OCI-LY1 (cell line): ENCODE measurements at regions not wholly inside any gene's neighbourhood (a gene's known extent, or its start where the extent isn't known, plus 50 kb on each side); places are given as distances from the start of the nearest gene placed in this dataset.

ENCODE experiments used
- H2AFZ ChIP-seq: fragments of 200-600 bp; sonication (generic), shearing (Covaris generic); 2 replicates; pipeline ENCODE4 v1.6.0; 2014; ENCODE audit warnings: antibody characterized with exemption, mild to moderate bottlenecking, low read length
- H3F3A ChIP-seq: fragments of 200-600 bp; sonication (generic), shearing (Covaris generic); 2 replicates; pipeline ENCODE4 v1.6.0; 2014; ENCODE audit warnings: mild to moderate bottlenecking, antibody characterized with exemption, low read length, moderate library complexity; ENCODE audit not compliant: insufficient read depth
- H3K27ac ChIP-seq: fragments of 200-600 bp; sonication (generic); 2 replicates; pipeline ENCODE4 v1.5.1; 2014; ENCODE audit warnings: low read length, mixed run types, mild to moderate bottlenecking, low read depth; ENCODE audit not compliant: poor library complexity, severe bottlenecking
- H3K27me3 ChIP-seq: fragments of 200-600 bp; sonication (generic); 2 replicates; pipeline ENCODE4 v1.6.0; 2014; ENCODE audit warnings: antibody characterized with exemption, mild to moderate bottlenecking, low read length, moderate library complexity; ENCODE audit not compliant: insufficient read depth
- H3K36me3 ChIP-seq: fragments of 200-600 bp; sonication (generic); 2 replicates; pipeline ENCODE4 v1.6.1; 2014; ENCODE audit warnings: mild to moderate bottlenecking, antibody characterized with exemption, low read length, moderate library complexity, mixed read lengths; ENCODE audit not compliant: insufficient read depth
- H3K4me1 ChIP-seq: fragments of 200-600 bp; sonication (generic); 2 replicates; pipeline ENCODE4 v1.5.1; 2014; ENCODE audit warnings: mild to moderate bottlenecking, low read length, moderate library complexity; ENCODE audit not compliant: insufficient read depth, severe bottlenecking
- H3K4me2 ChIP-seq: fragments of 200-600 bp; sonication (generic), shearing (Covaris generic); 2 replicates; pipeline ENCODE4 v1.6.1; 2014; ENCODE audit warnings: low read length
- H3K4me3 ChIP-seq: fragments of 200-600 bp; sonication (generic); 2 replicates; pipeline ENCODE4 v1.5.1; 2014; ENCODE audit warnings: low read length, low read depth, mild to moderate bottlenecking, mixed read lengths; ENCODE audit not compliant: poor library complexity, severe bottlenecking
- H3K79me2 ChIP-seq: fragments of 200-600 bp; shearing (Covaris generic); 2 replicates; pipeline ENCODE4 v1.6.1; 2016; ENCODE audit warnings: mixed run types, low read length, mixed read lengths; ENCODE audit not compliant: insufficient read depth
- H3K9ac ChIP-seq: fragments of 200-600 bp; sonication (generic), shearing (Covaris generic); 2 replicates; pipeline ENCODE4 v1.6.1; 2014; ENCODE audit warnings: mild to moderate bottlenecking, low read length, mixed read lengths
- H3K9me2 ChIP-seq: fragments of 200-600 bp; sonication (generic), shearing (Covaris generic); 2 replicates; pipeline ENCODE4 v1.6.1; 2014; ENCODE audit warnings: low read depth, mild to moderate bottlenecking, low read length, mixed read lengths
- H3K9me3 ChIP-seq: fragments of 200-600 bp; shearing (Covaris generic); 2 replicates; pipeline ENCODE4 v1.6.1; 2014; ENCODE audit warnings: low read length, mixed read lengths
- H4K20me1 ChIP-seq: fragments of 200-600 bp; sonication (generic), shearing (Covaris generic); 2 replicates; pipeline ENCODE4 v1.6.0; 2016; ENCODE audit warnings: mild to moderate bottlenecking, low read length; ENCODE audit not compliant: insufficient read depth
- CTCF ChIP-seq: fragments of 200-600 bp; sonication (generic), shearing (Covaris generic); IDR thresholded peaks from 2 replicates; pipeline ENCODE4 v1.5.1; 2017; ENCODE audit warnings: mild to moderate bottlenecking, antibody characterized with exemption, low read length, moderate library complexity, mixed read lengths
- EZH2 ChIP-seq: fragments of 200-600 bp; sonication (generic), shearing (Covaris generic); IDR thresholded peaks from 2 replicates; pipeline ENCODE4 v1.8.0; 2017; ENCODE audit warnings: borderline replicate concordance, mixed run types, mild to moderate bottlenecking, antibody characterized with exemption, low read length, moderate library complexity, mixed read lengths

GRCh38 chr2:167595021-167595420 is 652.4 kb downstream of the STK39 start:
- Histone ChIP-seq H3K36me3 (no peaks in the 10 kb centered on the region), H3F3A (no peaks in the 10 kb centered on the region), H3K9ac (no peak overlapping the region), H3K9me2 (no peaks in the 10 kb centered on the region), H2AFZ (no peak overlapping the region), H3K9me3 (no peaks in the 10 kb centered on the region), H3K79me2 (no peaks in the 10 kb centered on the region), H3K27me3 (no peaks in the 10 kb centered on the region), H3K4me1 (no peaks in the 10 kb centered on the region), H3K4me2 (no peak overlapping the region), H4K20me1 (no peaks in the 10 kb centered on the region), H3K27ac (no peak overlapping the region), H3K4me3 (no peak overlapping the region)
- TF ChIP-seq CTCF (no peak), EZH2 (no peak)

GRCh38 chr2:167592441-167592840 is 655.0 kb downstream of the STK39 start:
- Histone ChIP-seq H3F3A (no peaks in the 10 kb centered on the region), H3K4me3 (no peak overlapping the region), H4K20me1 (no peaks in the 10 kb centered on the region), H3K36me3 (no peaks in the 10 kb centered on the region), H3K4me1 (no peaks in the 10 kb centered on the region), H3K27me3 (no peaks in the 10 kb centered on the region), H3K9ac (no peak overlapping the region), H3K9me2 (no peaks in the 10 kb centered on the region), H3K4me2 (no peak overlapping the region), H3K9me3 (no peaks in the 10 kb centered on the region), H3K79me2 (no peaks in the 10 kb centered on the region), H2AFZ (no peak overlapping the region), H3K27ac (no peak overlapping the region)
- no peak for TF ChIP-seq CTCF
- TF ChIP-seq EZH2, result no peak

- Histone ChIP-seq H3K79me2 (no peaks in the 10 kb centered on the region), H3K4me1 (no peaks in the 10 kb centered on the region), H3K4me3 (no peak overlapping the region), H3K4me2 (no peak overlapping the region), H3K27me3 (no peaks in the 10 kb centered on the region), H4K20me1 (no peaks in the 10 kb centered on the region), H3K27ac (no peak overlapping the region), H3K9me2 (no peaks in the 10 kb centered on the region), H2AFZ (no peak overlapping the region), H3K36me3 (no peaks in the 10 kb centered on the region), H3K9me3 (no peaks in the 10 kb centered on the region), H3F3A (no peaks in the 10 kb centered on the region), H3K9ac (no peak overlapping the region)
- TF ChIP-seq CTCF, result no peak
- TF ChIP-seq EZH2, result no peak
Observed at GRCh38 chr2:167582619-167583018, 664.8 kb downstream of the STK39 start.
